RWPE1 (cell line): ENCODE measurements at regions not wholly inside any gene's neighbourhood (a gene's known extent, or its start where the extent isn't known, plus 50 kb on each side); places are given as distances from the start of the nearest gene placed in this dataset.

Source experiments
- CTCF ChIA-PET: fragments of 350-600 bp; sonication (Branson Sonifier 250); formaldehyde crosslinking; extraction: SDS; loops from one replicate; lab custom pipeline; 2021; lab: Yijun Ruan, JAX
- POLR2A ChIA-PET: fragments of 400-600 bp; formaldehyde crosslinking; extraction: SDS; loops from one replicate; lab custom pipeline; 2020; ENCODE audit warnings: antibody characterized with exemption; ENCODE audit not compliant: low non-redundant PET; lab: Yijun Ruan, JAX
- DNase-seq: peaks from one replicate; pipeline ENCODE4 v3.0.0; 2012; ENCODE audit warnings: low spot score
- H3K27ac ChIP-seq: fragments of 450-650 bp; 2 replicates; pipeline ENCODE4 v1.5.1; 2017
- TF ChIP-seq, protein P1 (sequence below): fragments of 450-650 bp; conservative IDR thresholded peaks from 2 replicates; pipeline ENCODE4 v1.5.1; 2017; ENCODE audit warnings: low read depth, mild to moderate bottlenecking

DNA sequence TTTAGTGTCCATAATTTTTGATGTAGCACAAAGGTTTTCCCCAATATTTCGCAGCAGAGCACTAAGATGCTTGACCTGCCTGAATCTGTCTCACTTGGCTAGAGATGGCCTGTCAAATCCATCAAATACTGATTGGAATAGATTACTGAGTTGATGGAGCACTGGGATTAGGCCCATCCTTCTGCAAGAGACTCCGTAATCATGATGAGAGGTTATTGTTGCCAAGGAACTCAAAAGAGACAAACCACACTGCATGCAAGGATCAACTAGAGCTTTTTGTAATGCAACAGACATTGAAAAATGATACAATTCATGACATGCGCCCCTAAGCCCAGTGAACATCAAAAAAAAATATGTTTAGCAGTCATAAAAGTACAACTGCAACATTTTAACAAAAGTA, 585.3 kb upstream of the GRAMD2B start:
- TF ChIP-seq, protein P1, sequence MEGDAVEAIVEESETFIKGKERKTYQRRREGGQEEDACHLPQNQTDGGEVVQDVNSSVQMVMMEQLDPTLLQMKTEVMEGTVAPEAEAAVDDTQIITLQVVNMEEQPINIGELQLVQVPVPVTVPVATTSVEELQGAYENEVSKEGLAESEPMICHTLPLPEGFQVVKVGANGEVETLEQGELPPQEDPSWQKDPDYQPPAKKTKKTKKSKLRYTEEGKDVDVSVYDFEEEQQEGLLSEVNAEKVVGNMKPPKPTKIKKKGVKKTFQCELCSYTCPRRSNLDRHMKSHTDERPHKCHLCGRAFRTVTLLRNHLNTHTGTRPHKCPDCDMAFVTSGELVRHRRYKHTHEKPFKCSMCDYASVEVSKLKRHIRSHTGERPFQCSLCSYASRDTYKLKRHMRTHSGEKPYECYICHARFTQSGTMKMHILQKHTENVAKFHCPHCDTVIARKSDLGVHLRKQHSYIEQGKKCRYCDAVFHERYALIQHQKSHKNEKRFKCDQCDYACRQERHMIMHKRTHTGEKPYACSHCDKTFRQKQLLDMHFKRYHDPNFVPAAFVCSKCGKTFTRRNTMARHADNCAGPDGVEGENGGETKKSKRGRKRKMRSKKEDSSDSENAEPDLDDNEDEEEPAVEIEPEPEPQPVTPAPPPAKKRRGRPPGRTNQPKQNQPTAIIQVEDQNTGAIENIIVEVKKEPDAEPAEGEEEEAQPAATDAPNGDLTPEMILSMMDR = no peak
- CTCF ChIA-PET = interaction anchor here (0.6 kb wide), 1 partner anchor 1921 kb away, joined by 3 read pairs; no protein-coding TSS in a partner anchor
- POLR2A ChIA-PET = no interaction called here
- no peak for DNase-seq
- no peak overlapping the region for H3K27ac ChIP-seq

DNA sequence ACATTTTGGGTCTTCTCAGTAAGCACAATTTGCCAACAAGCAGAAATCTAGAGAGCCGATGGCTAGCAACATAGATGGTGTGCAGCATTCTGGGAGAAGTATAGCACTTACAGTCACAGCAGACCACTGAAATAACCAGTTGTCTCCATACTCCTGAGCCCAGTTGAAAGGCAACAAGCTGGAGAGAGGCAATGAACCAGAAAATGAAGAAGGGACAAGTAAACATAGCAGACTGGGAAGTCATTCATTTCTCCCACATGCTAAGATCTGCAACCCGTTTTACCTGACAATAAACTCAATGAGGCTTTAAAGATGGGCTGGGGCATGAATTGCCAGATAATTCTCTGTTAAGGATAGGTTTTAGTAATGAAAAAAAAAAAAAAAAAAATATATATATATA, 575.6 kb upstream of the GRAMD2B start:
- no peak overlapping the region for H3K27ac ChIP-seq
- ChIA-PET POLR2A (no interaction called here), CTCF (no interaction called here)
- DNase-seq = no peak
- TF ChIP-seq, protein P1 = no peak

DNA sequence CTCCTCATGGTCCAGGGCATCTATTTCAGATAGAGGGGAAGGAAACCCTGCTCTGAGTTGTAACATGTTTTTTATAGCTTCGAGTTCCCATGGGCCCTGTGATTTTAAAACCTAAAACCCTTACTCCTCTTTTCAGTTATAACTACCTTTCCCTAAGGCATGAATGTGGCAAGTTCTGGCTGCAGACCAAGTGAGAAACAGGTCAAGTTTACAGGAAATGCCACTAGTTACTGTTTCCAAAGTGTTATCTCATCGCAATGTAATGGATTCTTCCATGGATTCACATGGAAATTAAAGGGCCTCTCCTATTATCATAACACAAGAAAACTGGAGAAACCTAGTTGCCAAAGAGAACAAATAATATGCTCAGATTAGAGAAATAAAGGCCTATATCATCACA, 574.5 kb upstream of the GRAMD2B start:
- DNase-seq = no peak
- no peak overlapping the region for H3K27ac ChIP-seq
- ChIA-PET CTCF (no interaction called here), POLR2A (no interaction called here)
- TF ChIP-seq, protein P1 = no peak

DNA sequence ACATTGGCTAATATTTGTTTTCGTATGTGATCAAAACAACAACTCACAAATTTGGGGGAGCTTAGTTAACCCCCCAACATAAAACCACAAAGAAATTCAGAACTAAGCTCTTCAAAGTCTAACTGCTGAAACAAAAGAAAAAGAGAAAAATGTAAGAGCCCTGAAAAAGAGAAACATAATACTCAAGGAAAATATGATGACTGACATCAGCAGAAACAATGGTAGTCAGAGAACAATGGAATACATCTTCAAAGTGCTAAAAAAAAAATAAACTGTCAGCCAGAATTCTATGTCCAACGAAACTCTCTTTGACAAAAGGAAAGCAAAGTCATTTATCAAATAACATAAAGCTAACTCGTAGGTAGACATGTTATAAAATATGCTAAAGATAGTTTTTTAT, 566.3 kb upstream of the GRAMD2B start:
- no peak for DNase-seq
- H3K27ac ChIP-seq = no peak overlapping the region
- TF ChIP-seq, protein P1 = no peak
- CTCF ChIA-PET = no interaction called here
- POLR2A ChIA-PET = no interaction called here

DNA sequence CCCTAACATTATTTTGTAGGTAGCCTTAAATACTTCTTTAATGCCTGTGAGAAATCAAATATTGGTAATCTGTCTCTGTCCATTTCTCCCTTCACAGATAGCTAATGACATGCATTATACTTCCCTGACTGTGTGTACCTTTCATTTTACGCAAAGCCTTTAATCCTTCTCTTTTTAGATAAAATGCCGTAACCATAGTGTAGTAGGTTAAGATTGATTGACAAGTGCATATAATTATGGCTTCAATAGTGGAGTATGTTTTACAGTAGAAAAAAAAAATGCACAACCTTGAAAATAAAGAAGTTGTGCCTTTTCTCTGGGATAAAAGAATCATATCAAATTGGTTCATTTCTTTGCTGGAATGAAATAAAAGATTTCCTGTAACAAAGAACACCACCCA, 559.6 kb upstream of the GRAMD2B start:
- H3K27ac ChIP-seq = no peak overlapping the region
- TF ChIP-seq, protein P1 = no peak
- ChIA-PET POLR2A (no interaction called here), CTCF (no interaction called here)
- no peak for DNase-seq

DNA sequence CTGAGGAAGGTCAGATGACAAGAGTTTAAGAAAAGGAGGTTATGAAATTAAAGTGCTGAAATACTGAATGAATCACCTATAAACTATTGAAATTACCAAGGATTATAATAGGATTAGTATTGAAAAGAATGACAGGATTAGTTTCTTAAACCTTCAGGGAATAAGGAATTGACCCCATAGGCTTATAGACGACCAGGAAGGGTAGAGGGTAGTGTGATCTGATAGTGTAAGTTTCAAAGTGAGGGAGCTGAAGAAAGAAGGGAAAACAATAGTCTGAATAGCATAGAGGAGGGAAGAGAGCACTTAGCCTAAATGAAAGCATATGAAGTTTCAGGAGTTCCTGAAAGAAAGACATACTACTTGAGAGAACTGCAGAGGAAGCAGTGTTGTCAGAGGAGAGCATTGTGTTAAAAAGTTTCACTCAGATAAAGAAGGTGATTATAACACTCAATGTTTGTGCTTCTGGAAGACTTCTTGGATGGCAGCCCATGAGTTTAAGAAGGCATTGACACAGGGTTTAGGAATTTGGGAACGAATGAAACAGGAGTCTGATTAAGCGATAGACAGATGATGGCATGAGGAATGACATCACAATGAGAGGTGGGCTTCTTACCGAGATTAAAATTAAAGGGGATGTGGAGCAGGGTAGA, 557.9 kb upstream of the GRAMD2B start:
- CTCF ChIA-PET = no interaction called here
- POLR2A ChIA-PET = no interaction called here
- no peak overlapping the region for H3K27ac ChIP-seq
- DNase-seq = peak; percentile 26
- TF ChIP-seq, protein P1 = no peak
